CD4-positive, alpha-beta T cell (primary cell): ENCODE measurements at regions not wholly inside any gene's neighbourhood (a gene's known extent, or its start where the extent isn't known, plus 50 kb on each side); places are given as distances from the start of the nearest gene placed in this dataset.

Experiments
- ATAC-seq: fragments of 200-7000 bp; cut with Tn5 transposase; one replicate; pipeline ENCODE4 v1.10.0; 2022; ENCODE audit warnings: mild to moderate bottlenecking; ENCODE audit not compliant: poor library complexity
- CTCF ChIA-PET: fragments of 350-600 bp; sonication (Branson Sonifier 250); formaldehyde crosslinking; loops from one replicate; lab custom pipeline; 2021; ENCODE audit warnings: antibody characterized with exemption, inconsistent platforms; lab: Charles Lee
- POLR2A ChIA-PET: fragments of 350-600 bp; sonication (Branson Sonifier 250); formaldehyde crosslinking; loops from one replicate; lab custom pipeline; 2021; ENCODE audit warnings: antibody characterized with exemption, inconsistent platforms; lab: Charles Lee
- DNase-seq, 14 experiments: peaks; one replicate each; pipeline ENCODE4 v3.0.0-alpha.2; 2013 to 2020; ENCODE audit warnings: mixed read lengths in 2 of 14
- H3K27ac ChIP-seq, 2 donors: one replicate each; pipeline versions ENCODE4 v1.5.1 to v1.7.0; 2013; ENCODE audit warnings: low read length in 2 of 2, low read depth in 1 of 2, mild to moderate bottlenecking in 1 of 2
- H3K27me3 ChIP-seq, 2 experiments: 1 replicate in 1 of 2; 2 replicates in 1 of 2; pipeline versions ENCODE4 v1.6.1 to v1.7.0; 2013; ENCODE audit warnings: low read length in 2 of 2, control low read depth in 1 of 2, mild to moderate bottlenecking in 1 of 2, moderate library complexity in 1 of 2; ENCODE audit not compliant: insufficient read depth in 2 of 2, control insufficient read depth in 1 of 2
- H3K36me3 ChIP-seq: one replicate; pipeline ENCODE4 v1.6.1; 2013; ENCODE audit warnings: low read length, control low read depth; ENCODE audit not compliant: insufficient read depth
- H3K4me1 ChIP-seq: one replicate; pipeline ENCODE4 v1.6.1; 2013; ENCODE audit warnings: low read length, control low read depth; ENCODE audit not compliant: insufficient read depth
- H3K4me3 ChIP-seq: one replicate; pipeline ENCODE4 v1.5.1; 2013; ENCODE audit warnings: mild to moderate bottlenecking, low read length, moderate library complexity
- H3K9me3 ChIP-seq, 2 experiments: 1 replicate in 1 of 2; 2 replicates in 1 of 2; pipeline versions ENCODE4 v1.6.1 to v1.7.0; 2013; ENCODE audit warnings: low read length in 2 of 2, mild to moderate bottlenecking in 2 of 2, control low read depth in 1 of 2, moderate library complexity in 1 of 2; ENCODE audit not compliant: control insufficient read depth in 1 of 2, insufficient read depth in 1 of 2
- H3K27ac Mint-ChIP-seq: one replicate; pipeline ENCODE4 v1.8.0; 2020; ENCODE audit warnings: mixed read lengths
- H3K27me3 Mint-ChIP-seq: one replicate; pipeline ENCODE4 v1.8.0; 2021; ENCODE audit warnings: mixed read lengths
- H3K36me3 Mint-ChIP-seq: one replicate; pipeline ENCODE4 v1.8.0; 2021; ENCODE audit warnings: low read depth, mixed read lengths
- H3K4me1 Mint-ChIP-seq: one replicate; pipeline ENCODE4 v1.8.0; 2021; ENCODE audit warnings: low read depth, mixed read lengths
- H3K4me3 Mint-ChIP-seq: one replicate; pipeline ENCODE4 v1.8.0; 2020; ENCODE audit warnings: mild to moderate bottlenecking, mixed read lengths
- H3K9me3 Mint-ChIP-seq: one replicate; pipeline ENCODE4 v1.8.0; 2020; ENCODE audit warnings: mixed read lengths
- CTCF ChIP-seq: fragments of 200-600 bp; IDR thresholded peaks from one replicate; pipeline ENCODE4 v1.8.0; 2022; ENCODE audit warnings: antibody characterized with exemption, mild to moderate bottlenecking
- intact Hi-C, 2 experiments: fragments of 100-400 bp; cut with DNase I in 1 of 2; cut with micrococcal nuclease in 1 of 2; formaldehyde crosslinking; loops; one replicate each; pipeline versions ENCODE4 v1.15.1 to v1.9.0; 2023 to 2025; cut with DNase I, micrococcal nuclease

- ChIA-PET CTCF (no interaction called here), POLR2A (no interaction called here)
- H3K27ac Mint-ChIP-seq: no peak overlapping the region
- H3K4me3 Mint-ChIP-seq: no peak overlapping the region
- Histone ChIP-seq H3K4me1 (no peaks in the 10 kb centered on the region), H3K4me3 (no peak overlapping the region), H3K9me3 (peaks cover 0 to 7% of the 10 kb centered on the region in 2 experiments), H3K36me3 (no peaks in the 10 kb centered on the region), H3K27me3 (no peaks in the 10 kb centered on the region), H3K27ac (no peak overlapping the region)
- ATAC-seq (no peak), DNase-seq (no peak)
- no peaks in the 10 kb centered on the region for H3K27me3 Mint-ChIP-seq
- no peak for TF ChIP-seq CTCF
- H3K9me3 Mint-ChIP-seq: no peaks in the 10 kb centered on the region
- H3K4me1 Mint-ChIP-seq: no peaks in the 10 kb centered on the region
- intact Hi-C loops: no loop called here
- no peaks in the 10 kb centered on the region for H3K36me3 Mint-ChIP-seq
These were observed 272.4 kb upstream of the ROPN1 start for GRCh38 chr3:124264346-124264745.

- Histone ChIP-seq H3K27me3 (no peaks in the 10 kb centered on the region), H3K4me3 (no peak overlapping the region), H3K36me3 (no peaks in the 10 kb centered on the region), H3K9me3 (peaks cover 0 to 7% of the 10 kb centered on the region in 2 experiments), H3K27ac (no peak overlapping the region), H3K4me1 (no peaks in the 10 kb centered on the region)
- intact Hi-C loops: no loop called here
- no peaks in the 10 kb centered on the region for H3K36me3 Mint-ChIP-seq
- no peak for ATAC-seq
- H3K27me3 Mint-ChIP-seq: peaks cover 2% of the 10 kb centered on the region
- no peak for TF ChIP-seq CTCF
- ChIA-PET CTCF (no interaction called here), POLR2A (no interaction called here)
- no peak overlapping the region for H3K27ac Mint-ChIP-seq
- no peaks in the 10 kb centered on the region for H3K9me3 Mint-ChIP-seq
- no peak for DNase-seq
- no peak overlapping the region for H3K4me3 Mint-ChIP-seq
- no peaks in the 10 kb centered on the region for H3K4me1 Mint-ChIP-seq
These were observed 274.6 kb upstream of the ROPN1 start for GRCh38 chr3:124266487-124266886.

GRCh38 chr3:124267406-124267805 lies 275.5 kb upstream of the ROPN1 start:
- Mint-ChIP-seq H3K36me3 (no peaks in the 10 kb centered on the region), H3K27ac (no peak overlapping the region), H3K9me3 (no peaks in the 10 kb centered on the region), H3K27me3 (peaks cover 5% of the 10 kb centered on the region), H3K4me1 (no peaks in the 10 kb centered on the region), H3K4me3 (no peak overlapping the region)
- TF ChIP-seq CTCF: no peak
- POLR2A ChIA-PET: no interaction called here
- intact Hi-C loops: no loop called here
- peaks cover 0 to 7% of the 10 kb centered on the region in 2 experiments for H3K9me3 ChIP-seq
- H3K36me3 ChIP-seq: no peaks in the 10 kb centered on the region
- no peak overlapping the region for H3K27ac ChIP-seq
- CTCF ChIA-PET: no interaction called here
- DNase-seq (no peak), ATAC-seq (no peak)
- H3K4me1 ChIP-seq: no peaks in the 10 kb centered on the region
- no peaks in the 10 kb centered on the region for H3K27me3 ChIP-seq
- no peak overlapping the region for H3K4me3 ChIP-seq
